NOMO-1 treated with DMSO at 0.1 percent for 48 hours (cell line): ENCODE measurements at regions not wholly inside any gene's neighbourhood (a gene's known extent, or its start where the extent isn't known, plus 50 kb on each side); places are given as distances from the start of the nearest gene placed in this dataset.
"Not testable (repeated sequence)": the region's sequence is repeated elsewhere in the genome, so short reads cannot be mapped to it uniquely, and the experiment has no call there.

Experiments used
- DNase-seq: peaks from one replicate; lab custom pipeline; 2025; ENCODE audit not compliant: unreplicated experiment; lab: John Stamatoyannopoulos, UW

GRCh38 chr17:77083531-77083930 lies 57.2 kb upstream of the SEC14L1 start:
- no peak for DNase-seq

GRCh38 chr17:77085926-77086432 lies 54.8 kb upstream of the SEC14L1 start:
- no peak for DNase-seq

- DNase-seq = peak; percentile 48
Measured at GRCh38 chr17:77086433-77087010, 54.2 kb upstream of the SEC14L1 start.

- no peak for DNase-seq
Measured at GRCh38 chr17:77087650-77088454, 52.9 kb upstream of the SEC14L1 start.

GRCh38 chr17:77088455-77089123 lies 52.2 kb upstream of the SEC14L1 start:
- peak; percentile 95 for DNase-seq

GRCh38 chr17:77089124-77089490 lies 51.7 kb upstream of the SEC14L1 start:
- no peak for DNase-seq

- DNase-seq = not testable (repeated sequence)
Measured at GRCh38 chr17:77089949-77090348, 50.8 kb upstream of the SEC14L1 start.

DNA sequence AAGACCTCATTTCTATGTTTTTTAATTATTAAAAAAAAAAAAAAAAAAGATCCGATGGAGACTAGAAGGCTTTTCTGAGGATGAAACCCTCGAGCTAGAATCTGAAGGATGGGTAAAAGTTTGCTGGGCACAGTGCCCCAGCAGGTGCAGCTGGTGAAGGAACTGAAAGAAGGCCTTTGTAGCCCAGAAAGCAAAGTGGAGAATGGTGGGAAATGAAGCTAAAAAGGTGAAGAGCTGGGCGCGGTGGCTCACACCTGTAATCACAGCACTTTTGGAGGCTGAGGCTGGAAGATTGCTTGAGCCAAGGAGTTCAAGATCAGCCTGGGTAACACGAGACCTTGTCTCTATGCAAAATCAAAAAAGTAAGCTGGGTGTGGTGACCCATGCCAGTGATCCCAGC lies 50.3 kb upstream of the SEC14L1 start:
- no peak for DNase-seq
